Ovary (tissue), 7 donors: ENCODE measurements at regions not wholly inside any gene's neighbourhood (a gene's known extent, or its start where the extent isn't known, plus 50 kb on each side); places are given as distances from the start of the nearest gene placed in this dataset.

Source experiments
- DNase-seq, 5 donors: peaks; one replicate each; pipeline ENCODE4 v3.0.0-alpha.2; 2019 to 2020
- H3K27ac ChIP-seq, 2 donors: fragments of 200-600 bp; one replicate each; pipeline versions ENCODE4 v1.5.1 to v1.8.0; 2019 to 2022
- H3K27me3 ChIP-seq: fragments of 200-600 bp; one replicate; pipeline ENCODE4 v1.8.0; 2022
- H3K36me3 ChIP-seq: fragments of 200-600 bp; sonication (generic); one replicate; pipeline ENCODE4 v1.5.1; 2019
- H3K4me1 ChIP-seq: one replicate; pipeline ENCODE4 v1.8.1; 2013; ENCODE audit warnings: mild to moderate bottlenecking, moderate library complexity; ENCODE audit not compliant: insufficient read depth
- H3K4me3 ChIP-seq: fragments of 200-600 bp; sonication (generic); one replicate; pipeline ENCODE4 v1.5.1; 2017
- H3K9me3 ChIP-seq, 2 donors: fragments of 200-600 bp in 1 of 2; sonication (generic) in 1 of 2; one replicate each; pipeline versions ENCODE4 v1.5.1 to v1.8.1; 2013 to 2019; ENCODE audit warnings: mild to moderate bottlenecking in 1 of 2, moderate library complexity in 1 of 2
- EP300 ChIP-seq: sonication (generic); formaldehyde crosslinking; IDR thresholded peaks from one replicate; pipeline ENCODE4 v1.6.1; 2017; ENCODE audit warnings: antibody characterized with exemption
- POLR2A ChIP-seq: fragments of 450-650 bp; IDR thresholded peaks from one replicate; pipeline ENCODE4 v1.6.1; 2017; ENCODE audit warnings: antibody characterized with exemption, mild to moderate bottlenecking, moderate library complexity
- WGBS, 3 donors: extraction: QIAGEN DNeasy Blood & Tissue Kit in 1 of 3; methylation state at CpG; one replicate each; pipeline versions ENCODE4 v1.1.5 to v1.1.7; 2013 to 2017; 5-methylcytosine and 5-hydroxymethylcytosine counted together
- intact Hi-C, 4 donors: fragments of 100-400 bp; cut with DNase I; formaldehyde crosslinking; loops; one replicate each; pipeline versions ENCODE4 v1.11.0 to v1.15.1; 2022 to 2023
- TF ChIP-seq, protein P1 (sequence below), 3 donors: fragments of 450-650 bp in 2 of 3; fragments of 200-600 bp in 1 of 3; IDR thresholded peaks; one replicate each; pipeline versions ENCODE4 v1.5.1 to v1.8.0; 2016 to 2022; ENCODE audit warnings: antibody characterized with exemption in 3 of 3, mild to moderate bottlenecking in 1 of 3
- donor health status: DM: no; HTN: no; CAD: no; lungs with moderate emphysema.
- donor health status: DM: no; HTN: no; CAD: no.
- donor health status: Bipolar disorder and iron deficiency.
- donor health status: DM: no; HTN: no; CAD: no.
- donor health status: DM: yes; HTN: yes; CAD: no.

DNA sequence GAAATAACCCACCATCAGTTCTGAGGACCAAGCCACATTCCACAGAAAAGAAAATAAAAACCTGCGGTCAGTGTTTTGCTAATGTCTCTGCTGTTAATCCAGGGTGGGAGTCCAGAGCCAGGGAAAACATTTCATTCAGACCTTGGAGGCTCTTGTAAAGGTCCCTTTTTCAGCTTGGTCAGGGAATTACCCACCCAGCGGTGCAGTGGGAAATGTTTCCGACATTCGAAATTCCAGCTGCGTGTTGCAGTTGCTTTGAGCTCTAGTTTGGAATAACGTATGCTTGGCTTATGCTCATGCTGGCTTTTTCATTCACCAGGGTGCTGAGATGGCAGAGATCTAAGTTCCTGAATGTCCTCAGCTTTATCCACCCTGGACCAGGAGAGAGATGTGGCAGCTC, 219.1 kb downstream of the TRIB2 start:
- TF ChIP-seq, protein P1, sequence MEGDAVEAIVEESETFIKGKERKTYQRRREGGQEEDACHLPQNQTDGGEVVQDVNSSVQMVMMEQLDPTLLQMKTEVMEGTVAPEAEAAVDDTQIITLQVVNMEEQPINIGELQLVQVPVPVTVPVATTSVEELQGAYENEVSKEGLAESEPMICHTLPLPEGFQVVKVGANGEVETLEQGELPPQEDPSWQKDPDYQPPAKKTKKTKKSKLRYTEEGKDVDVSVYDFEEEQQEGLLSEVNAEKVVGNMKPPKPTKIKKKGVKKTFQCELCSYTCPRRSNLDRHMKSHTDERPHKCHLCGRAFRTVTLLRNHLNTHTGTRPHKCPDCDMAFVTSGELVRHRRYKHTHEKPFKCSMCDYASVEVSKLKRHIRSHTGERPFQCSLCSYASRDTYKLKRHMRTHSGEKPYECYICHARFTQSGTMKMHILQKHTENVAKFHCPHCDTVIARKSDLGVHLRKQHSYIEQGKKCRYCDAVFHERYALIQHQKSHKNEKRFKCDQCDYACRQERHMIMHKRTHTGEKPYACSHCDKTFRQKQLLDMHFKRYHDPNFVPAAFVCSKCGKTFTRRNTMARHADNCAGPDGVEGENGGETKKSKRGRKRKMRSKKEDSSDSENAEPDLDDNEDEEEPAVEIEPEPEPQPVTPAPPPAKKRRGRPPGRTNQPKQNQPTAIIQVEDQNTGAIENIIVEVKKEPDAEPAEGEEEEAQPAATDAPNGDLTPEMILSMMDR (IDR thresholded peaks at IDR 0.05) = no peak
- TF ChIP-seq POLR2A (no peak), EP300 (no peak)
- no peaks in the 10 kb centered on the region for H3K9me3 ChIP-seq
- intact Hi-C loops = loop anchor here in 3 of 4 donors (10.0 kb wide), 4 partner anchors 201 to 1071 kb away; no protein-coding TSS in a partner anchor
- H3K27ac ChIP-seq = no peak overlapping the region
- peaks cover 2% of the 10 kb centered on the region for H3K4me1 ChIP-seq
- DNase-seq = no peak
- H3K4me3 ChIP-seq = no peak overlapping the region
- no peaks in the 10 kb centered on the region for H3K36me3 ChIP-seq
- H3K27me3 ChIP-seq = no peaks in the 10 kb centered on the region
- 7 to 33% (median 18%) methylated on average over 6 of the region's 6 CpGs for WGBS, 3 donors

DNA sequence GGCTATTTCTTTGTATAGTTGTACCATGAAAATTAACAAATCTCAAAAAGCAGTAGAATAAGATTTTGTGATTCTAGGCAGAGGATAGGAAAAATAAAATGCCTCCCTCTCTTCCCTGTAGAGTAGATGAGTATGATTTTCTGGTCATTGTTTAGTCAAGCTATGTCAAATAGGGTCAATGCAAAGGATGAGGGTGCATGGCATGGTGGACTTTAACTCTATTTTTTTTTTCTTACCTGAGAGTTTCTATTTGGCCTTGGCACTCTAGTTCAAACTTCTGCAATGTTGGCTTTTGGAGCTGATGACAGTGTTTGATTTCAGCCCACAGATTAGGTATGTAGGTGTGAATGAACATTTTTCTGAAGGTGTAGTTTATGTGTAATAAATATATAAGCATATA, 224.5 kb downstream of the TRIB2 start:
- Histone ChIP-seq H3K27me3 (no peaks in the 10 kb centered on the region), H3K27ac (no peak overlapping the region), H3K4me1 (no peaks in the 10 kb centered on the region), H3K4me3 (no peak overlapping the region), H3K9me3 (no peaks in the 10 kb centered on the region), H3K36me3 (no peaks in the 10 kb centered on the region)
- TF ChIP-seq, protein P1 (IDR thresholded peaks at IDR 0.05) = no peak
- TF ChIP-seq EP300 (no peak), POLR2A (no peak)
- DNase-seq = no peak
- intact Hi-C loops = no loop called here

DNA sequence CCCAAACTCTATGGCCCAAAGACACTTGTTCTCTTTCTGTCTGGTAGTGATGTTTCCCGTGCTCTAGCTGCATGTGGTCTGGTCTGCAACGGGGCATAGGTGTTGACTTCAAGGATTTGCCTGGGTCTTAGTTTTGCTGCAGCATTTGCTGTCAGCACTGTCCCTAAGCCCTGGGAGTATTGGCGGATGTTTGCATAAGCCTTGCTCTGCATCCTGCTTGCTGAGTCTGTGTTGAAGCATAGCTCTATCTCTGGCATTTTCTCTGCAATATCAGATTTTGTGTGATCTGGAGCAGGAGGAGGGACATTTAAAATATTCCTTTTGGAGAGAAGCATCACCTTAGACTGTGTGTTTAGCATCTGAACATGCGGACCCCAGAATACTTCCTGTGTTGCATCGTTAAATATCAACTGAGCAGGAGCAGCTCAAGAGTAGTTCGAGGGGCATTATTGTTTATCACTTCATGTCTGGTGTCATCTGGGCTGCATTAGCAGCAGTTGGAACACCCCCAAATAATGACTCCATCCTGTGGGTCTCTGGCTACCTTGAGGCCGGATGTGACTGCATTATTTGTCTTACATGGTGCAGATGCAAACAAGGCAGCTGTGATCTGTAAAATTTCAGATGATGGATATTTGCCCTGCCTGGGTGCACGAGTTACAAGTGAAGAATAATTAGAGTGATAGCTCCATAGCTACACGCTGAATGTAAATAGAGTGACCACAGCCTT, 231.7 kb downstream of the TRIB2 start:
- Histone ChIP-seq H3K4me3 (no peak overlapping the region), H3K4me1 (no peaks in the 10 kb centered on the region), H3K36me3 (no peaks in the 10 kb centered on the region), H3K27ac (no peak overlapping the region), H3K27me3 (no peaks in the 10 kb centered on the region), H3K9me3 (no peaks in the 10 kb centered on the region)
- 72 to 75% (median 75%) methylated on average over 9 of the region's 9 CpGs for WGBS, 3 donors
- DNase-seq = no peak
- TF ChIP-seq, protein P1 (IDR thresholded peaks at IDR 0.05) = no peak
- no peak for TF ChIP-seq EP300
- no peak for TF ChIP-seq POLR2A
- intact Hi-C loops = no loop called here

DNA sequence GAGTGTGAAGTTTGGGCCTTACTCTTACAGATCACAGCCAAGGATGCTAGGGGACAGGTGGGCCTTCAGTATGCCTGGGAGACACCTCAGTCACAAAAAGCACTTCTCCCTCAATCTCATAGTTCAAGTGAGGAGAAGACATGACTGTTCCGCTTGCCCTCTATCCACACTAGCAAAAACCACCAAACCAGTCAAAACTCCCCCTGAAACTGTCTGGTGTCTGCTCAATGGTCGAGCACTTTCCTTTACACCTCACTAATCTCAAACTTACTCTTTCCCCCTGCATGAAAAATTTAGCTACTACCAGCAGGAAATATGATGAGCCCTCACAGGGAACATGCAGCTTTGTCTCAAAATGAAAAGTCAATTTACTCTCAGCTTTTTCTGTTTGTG, 232.2 kb downstream of the TRIB2 start:
- no peak for TF ChIP-seq EP300
- TF ChIP-seq, protein P1 (IDR thresholded peaks at IDR 0.05) = no peak
- TF ChIP-seq POLR2A = no peak
- H3K9me3 ChIP-seq = no peaks in the 10 kb centered on the region
- WGBS, 3 donors = 77 to 94% (median 92%) methylated on average over 2 of the region's 2 CpGs
- no peaks in the 10 kb centered on the region for H3K36me3 ChIP-seq
- no peaks in the 10 kb centered on the region for H3K27me3 ChIP-seq
- no peaks in the 10 kb centered on the region for H3K4me1 ChIP-seq
- H3K4me3 ChIP-seq = no peak overlapping the region
- intact Hi-C loops = no loop called here
- no peak overlapping the region for H3K27ac ChIP-seq
- no peak for DNase-seq
